GM18909 (cell line): ENCODE measurements at regions not wholly inside any gene's neighbourhood (a gene's known extent, or its start where the extent isn't known, plus 50 kb on each side); places are given as distances from the start of the nearest gene placed in this dataset.
"Not testable (repeated sequence)": the region's sequence is repeated elsewhere in the genome, so short reads cannot be mapped to it uniquely, and the experiment has no call there.

Source experiments
- ATAC-seq: cut with Tn5 transposase; IDR thresholded peaks from one replicate; pipeline ENCODE4 v1.9.1; 2021; ENCODE audit warnings: mild to moderate bottlenecking; ENCODE audit not compliant: unreplicated experiment, poor library complexity

DNA sequence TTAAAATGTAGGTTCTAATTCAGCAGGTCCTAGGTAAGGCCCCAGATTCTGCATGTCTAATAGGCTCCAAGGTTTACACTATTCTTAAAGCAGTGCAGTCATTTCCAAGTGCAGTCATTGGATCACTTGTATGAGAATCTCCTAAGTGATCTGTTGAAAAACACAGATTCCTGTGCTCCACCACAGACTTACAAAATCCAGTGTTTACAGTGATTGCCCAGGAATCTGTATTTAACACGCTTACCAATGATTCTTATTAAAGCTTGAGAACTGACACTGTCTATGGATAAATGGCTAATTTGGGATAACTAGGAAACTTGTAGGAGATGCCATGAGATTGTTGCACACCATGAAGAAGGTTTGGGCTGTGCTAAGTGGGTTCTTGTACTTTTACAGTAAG is 104.6 kb upstream of the PLEKHG1 start:
- no peak for ATAC-seq

DNA sequence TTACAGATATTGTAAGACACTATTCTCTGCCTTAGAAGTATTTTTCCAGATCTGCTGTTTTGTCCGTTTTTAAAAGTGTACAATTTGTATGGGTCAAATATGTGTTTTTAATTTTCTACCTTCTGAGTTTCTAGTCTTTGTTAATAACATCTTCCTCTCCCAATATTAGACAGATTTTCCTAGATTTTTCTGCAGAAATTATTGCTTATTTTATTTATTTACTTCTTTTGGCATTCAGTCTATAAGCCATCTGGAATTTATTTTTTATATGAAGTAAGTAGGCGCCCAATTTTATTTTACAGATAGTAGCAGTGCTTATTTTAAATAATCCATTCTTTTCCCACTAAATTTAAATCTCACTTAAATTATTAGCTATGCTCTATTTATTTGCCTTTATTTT is 103.1 kb upstream of the PLEKHG1 start:
- ATAC-seq: no peak

DNA sequence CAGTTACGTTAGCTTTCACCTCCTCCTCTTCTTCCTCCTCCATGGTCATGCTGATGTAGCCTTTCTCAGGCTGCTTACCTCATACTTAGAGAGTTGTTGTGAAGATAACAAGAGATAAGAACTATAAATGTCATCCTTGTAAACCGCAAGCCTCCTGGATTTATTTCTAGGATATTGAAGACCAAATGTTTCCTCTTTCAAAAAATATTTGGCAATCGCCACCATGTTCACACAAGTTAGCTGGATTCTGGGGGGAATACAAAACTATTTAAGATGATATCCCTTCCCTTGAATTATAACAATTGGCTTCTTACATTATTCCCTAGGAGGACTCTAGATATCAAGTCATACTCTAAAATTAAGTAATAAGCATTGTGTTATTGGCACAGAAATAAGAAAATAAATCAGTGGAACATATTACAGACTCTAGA is 99.8 kb upstream of the PLEKHG1 start:
- ATAC-seq: no peak

DNA sequence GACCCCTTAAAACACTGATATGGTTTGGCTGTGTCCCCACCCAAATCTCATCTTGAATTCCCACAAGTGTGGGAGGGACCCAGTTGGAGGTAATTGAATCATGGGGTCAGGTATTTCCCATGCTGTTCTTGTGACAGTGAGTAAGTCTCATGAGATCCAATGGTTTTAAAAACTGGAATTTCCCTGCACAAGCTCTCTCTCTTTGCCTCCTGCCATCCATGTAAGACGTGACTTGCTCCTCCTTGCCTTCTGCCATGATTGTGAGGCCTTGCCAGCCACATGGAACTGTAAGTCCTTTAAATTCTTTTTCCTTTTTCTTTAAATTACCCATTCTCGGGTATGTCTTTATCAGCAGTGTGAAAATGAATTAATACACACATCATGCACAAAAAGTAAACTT is 99.1 kb upstream of the PLEKHG1 start:
- not testable (repeated sequence) for ATAC-seq

DNA sequence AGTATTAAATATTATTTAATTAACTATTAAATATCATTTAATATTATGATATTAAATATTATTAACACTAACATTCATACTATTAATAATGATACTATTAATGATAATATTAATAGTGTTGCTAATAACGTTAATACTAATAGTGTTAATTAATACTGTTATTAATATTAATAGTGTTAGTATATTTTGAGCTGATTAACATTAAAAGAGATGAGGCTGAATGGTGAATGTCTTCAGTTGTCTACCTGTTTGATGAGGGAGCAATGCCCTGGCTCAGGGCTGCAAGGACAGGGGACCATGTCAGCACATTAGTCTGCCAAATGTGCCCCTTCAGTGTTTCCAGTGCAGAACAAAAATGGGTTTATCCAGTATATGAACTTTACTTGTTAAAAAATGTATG is 96.6 kb upstream of the PLEKHG1 start:
- no peak for ATAC-seq

DNA sequence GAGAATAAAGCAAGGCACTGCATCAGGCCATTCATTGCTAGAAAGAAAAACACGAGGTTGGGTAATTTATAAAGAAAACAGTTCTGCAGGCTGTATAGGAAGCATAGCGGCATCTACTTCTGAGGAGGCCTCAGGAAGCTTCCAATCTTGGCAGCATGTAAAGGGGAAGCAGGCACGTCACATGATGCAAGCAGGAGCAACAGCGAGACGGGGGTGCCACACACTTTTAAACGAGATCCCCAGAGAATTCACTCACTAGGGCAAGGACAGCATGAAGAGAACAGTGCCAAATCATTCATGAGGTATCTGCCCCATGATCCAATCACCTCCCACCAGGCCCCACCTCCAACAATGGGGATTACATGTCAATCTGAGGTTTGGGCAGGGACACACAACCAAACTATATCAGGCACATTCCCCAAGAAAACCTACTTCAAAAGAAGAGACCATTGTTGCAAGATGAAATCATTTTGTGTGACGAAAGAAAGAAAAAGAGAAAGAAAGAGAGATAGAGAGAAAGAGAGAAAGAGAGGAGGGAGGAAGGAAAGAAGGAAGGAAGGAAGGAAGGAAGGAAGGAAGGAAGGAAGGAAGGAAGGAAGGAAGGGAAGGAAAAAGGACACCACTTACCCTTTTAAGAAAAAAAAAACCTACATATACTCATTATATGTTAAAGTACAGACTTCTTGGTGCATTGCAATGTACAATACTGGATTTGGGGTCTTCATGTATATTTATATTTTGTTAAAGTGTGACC is 95.9 kb upstream of the PLEKHG1 start:
- ATAC-seq: no peak

DNA sequence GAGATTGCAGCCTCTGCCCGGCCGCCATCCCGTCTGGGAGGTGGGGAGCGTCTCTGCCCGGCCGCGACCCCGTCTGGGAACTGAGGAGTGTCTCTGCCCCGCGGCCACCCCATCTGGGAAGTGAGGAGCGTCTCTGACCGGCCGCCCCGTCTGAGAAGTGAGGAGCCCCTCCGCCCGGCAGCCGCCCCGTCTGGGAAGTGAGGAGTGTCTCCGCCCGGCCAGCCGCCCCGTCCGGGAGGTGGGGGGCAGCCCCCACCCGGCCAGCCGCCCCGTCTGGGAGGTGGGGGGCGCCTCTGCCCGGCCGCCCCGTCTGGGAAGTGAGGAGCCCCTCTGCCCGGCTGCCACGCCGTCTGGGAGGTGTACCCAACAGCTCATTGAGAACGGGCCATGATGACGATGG is 92.3 kb upstream of the PLEKHG1 start:
- not testable (repeated sequence) for ATAC-seq

DNA sequence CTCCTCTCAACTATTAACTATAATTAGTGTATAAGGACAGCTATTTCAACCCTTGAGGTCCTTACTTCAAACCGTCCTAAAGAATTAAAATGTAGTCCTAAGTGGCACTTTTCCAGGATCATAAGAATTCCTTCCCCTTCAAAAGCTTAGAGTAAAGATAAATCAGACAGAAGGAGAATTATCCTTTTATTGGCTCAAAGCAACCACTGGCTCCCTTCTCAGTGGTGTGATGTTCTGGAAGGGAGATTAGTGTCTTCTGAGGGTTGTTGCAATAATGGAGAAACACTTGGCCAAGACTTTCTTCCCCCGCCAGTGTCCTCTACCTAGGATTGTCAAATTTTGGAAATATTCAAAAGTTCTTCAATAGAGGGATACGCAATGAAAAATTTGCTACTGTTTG is 89.1 kb upstream of the PLEKHG1 start:
- no peak for ATAC-seq

DNA sequence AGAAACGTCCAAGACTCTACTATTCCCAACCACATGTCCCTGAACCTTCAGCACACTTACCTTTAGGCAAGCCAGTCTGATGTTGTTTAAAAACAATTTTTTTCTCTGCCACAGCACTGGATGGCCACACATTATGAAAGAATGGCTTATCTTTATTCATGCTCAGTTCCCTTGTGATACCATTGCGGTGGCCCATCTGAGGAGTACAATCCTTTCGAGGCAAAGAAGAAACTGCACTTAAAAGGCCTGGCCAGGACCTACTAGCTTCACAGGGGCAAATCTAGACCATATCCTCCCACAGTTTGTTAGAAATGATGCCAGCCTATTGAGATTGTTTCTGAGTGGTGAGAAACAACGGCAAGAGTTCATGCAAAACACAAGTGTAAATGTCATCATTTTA is 88.4 kb upstream of the PLEKHG1 start:
- no peak for ATAC-seq

DNA sequence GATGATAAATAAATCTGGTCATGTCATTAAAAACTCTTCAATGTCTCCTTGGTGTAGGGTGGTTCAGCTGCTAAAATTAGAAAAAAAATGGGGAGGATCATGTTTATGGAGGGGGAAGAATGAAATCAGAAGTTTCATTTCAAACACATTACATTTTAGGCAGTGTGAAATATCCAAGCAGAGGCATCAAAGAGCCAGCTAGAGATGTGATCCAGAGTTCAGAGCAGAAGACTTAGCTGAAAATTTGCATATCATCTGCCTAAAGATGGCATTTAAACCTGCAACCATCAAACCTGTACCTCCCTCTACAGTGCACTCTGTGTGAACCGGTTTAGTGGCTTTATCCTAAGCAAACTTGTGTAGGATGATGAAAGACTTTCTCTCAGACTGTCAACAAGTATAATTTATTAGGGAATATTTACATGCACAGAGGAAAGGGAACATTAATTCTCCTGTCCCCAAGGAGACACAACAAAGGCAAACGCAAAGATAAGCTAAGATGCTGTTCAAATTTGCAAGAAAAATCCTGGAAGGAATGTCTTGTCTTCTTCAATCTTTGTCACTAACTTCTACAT is 84.8 kb upstream of the PLEKHG1 start:
- ATAC-seq: no peak

DNA sequence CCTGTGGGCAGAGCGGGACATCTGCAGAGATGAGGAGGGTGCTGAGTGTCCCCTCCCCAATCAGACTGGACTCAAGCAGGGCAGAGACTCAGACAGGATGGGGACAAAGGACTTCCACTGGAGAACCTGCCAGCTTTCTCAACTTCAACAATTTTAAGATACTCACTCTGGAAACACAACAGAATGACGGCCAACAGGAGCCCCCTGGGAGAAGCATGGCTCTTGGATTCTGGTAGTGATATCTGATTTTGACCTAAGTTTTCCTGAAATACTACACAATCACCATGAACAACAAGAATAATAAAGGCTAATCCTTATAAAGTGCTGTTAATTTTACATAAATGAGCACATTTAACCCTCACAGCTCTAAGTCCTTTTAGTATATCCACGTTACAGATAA is 83.5 kb upstream of the PLEKHG1 start:
- no peak for ATAC-seq

DNA sequence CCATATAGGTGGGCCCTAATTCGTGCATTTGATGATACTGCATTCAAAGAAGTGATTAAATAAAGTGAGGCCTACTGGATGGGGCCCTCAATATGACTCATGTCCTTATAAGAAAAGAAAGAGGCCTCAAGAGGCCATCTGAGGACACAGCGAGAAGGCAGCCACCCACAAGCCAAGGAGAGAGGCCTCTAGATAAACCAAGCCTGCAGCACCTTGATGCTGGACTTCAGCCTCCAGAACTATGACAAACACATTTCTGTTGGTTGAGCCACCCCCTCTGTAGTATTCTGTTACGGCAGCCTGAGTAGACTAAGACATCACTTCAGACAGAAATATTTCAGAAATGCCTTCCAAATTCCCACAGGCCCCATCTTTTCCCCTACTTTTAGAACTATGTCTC is 82.5 kb upstream of the PLEKHG1 start:
- no peak for ATAC-seq

DNA sequence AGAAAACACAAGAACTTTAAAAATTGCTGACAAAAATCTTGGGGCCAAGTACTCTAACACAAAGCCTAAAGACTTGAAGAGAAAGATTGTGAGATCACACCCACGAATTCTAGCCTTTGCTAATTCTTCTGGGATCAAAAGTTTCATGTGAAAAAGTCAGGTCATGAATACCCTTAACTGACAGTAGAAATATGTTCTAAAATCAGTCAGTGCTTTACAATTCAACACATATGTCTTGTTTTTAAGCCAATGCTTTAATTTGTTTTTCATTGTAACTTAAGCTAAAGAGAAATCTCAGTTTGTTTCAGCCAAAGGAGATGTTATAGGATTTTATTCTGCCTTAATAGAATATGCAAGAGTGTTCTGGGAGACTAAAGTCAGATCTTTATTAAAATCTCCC is 78.2 kb upstream of the PLEKHG1 start:
- no peak for ATAC-seq

DNA sequence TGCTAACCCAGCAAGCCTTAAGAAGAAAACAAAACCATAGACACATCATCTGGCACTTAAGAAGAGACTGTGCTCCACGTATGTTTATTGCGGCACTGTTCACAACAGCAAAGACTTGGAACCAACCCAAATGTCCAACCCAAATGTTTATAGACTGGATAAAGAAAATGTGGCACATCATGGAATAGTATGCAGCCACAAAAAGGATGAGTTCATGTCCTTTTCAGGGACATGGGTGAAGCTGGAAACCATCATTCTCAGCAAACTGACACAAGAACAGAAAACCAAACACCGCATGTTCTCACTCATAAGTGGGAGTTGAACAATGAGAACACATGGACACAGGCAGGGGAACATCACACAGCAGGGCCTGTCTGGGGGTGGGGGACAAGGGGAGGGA is 76.5 kb upstream of the PLEKHG1 start:
- not testable (repeated sequence) for ATAC-seq

DNA sequence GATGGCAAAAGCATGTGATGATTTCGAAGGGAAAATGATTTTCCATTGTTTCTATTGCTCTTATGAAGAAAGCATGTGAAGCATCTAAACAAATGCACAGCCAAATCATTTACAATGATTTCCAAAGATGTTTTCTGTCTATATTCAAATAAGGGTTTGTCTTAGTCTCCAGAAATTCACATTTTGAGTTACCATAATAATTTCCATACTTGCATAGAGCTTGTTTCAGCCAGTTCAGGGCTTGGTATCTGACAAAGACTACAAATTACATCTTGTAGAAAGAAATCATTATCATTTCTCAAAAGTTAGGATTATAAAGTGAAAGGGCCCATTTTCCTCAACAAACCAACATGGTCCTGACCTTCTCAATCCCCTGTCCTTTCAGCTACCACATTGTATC is 74.4 kb upstream of the PLEKHG1 start:
- ATAC-seq: no peak

DNA sequence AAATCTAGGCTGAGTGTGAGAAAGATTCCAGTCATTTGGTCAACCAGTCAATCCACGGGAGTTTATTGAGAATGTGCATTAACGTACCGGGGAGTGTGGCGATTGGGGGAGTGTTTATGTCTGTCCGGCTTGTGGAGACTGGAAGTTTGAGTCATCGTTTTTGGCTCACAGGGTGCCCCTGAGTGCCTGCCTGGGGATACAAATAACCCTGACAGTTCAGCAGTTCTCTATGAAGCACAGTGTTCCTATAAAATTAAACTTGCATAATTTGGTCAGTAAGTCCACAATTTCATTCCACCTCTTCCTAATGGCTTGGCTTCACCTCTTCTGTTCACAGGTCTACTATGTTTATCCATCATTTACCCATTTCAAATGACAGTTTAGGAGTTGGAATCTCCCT is 72.6 kb upstream of the PLEKHG1 start:
- ATAC-seq: no peak

DNA sequence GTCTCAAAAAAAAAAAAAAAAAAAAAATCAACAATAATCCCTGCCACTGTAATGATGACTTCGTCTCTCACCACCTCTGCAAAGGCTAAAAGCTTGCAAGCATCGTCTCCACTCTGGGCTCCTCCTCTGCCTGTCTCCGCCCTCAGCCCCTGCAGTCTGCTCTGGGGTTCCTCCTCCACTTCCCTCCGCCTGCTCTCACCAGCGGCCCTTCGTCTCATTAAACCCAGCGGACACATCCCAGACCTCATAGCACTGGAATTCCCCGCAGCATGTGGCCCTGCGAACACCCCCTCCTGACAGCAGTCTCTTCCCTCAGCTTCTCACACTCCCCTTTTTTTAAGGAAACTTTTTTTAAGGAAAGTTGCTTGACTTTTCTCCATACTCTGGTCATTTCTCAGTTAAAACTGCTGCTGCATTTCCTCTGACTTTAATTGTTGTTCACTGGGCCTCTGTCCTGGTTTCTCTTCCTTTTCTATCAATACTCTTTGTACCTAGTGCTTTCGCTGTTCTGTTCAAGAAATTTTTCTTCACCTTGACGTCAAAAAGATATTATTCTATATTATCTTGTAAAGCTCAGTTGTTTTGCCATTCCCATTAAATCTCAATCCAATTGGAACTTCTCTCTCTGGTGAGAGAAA is 70.9 kb upstream of the PLEKHG1 start:
- ATAC-seq: no peak

DNA sequence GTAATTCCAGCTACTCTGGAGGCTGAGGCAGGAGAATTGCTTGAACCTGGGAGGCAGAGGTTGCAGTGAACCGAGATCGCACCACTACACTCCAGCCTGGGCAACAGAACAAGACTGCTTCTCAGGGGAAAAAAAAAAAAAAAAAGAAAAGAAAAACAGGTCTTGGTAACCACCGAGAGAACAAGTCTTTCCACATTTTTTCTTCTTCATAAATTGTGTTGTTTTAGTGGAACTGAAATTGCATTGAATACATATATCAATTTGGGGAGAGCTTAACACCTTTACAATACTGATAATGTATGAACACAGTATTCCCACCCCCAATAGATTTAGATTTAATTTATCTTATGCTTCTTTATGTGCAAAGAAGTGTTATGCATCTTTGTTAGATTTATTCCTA is 70.0 kb upstream of the PLEKHG1 start:
- no peak for ATAC-seq

DNA sequence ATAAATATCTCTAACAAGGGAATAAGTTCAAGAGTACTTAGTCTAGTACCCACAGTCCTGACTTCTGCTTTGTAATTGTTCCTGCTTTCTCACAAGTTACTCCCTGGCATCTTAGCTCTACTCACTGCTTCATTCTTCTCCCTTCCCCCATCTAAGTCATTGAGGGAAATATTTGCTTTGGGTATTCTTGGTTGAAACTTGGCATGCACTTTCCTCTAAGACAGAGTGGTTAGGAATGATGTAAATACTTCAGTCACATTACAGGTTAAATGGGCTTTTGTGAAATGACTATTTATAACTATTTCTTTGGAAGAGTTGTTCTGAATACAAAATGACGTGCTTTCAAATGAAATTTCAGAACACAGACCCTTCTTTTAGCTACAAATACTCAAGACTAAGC is 67.7 kb upstream of the PLEKHG1 start:
- no peak for ATAC-seq

DNA sequence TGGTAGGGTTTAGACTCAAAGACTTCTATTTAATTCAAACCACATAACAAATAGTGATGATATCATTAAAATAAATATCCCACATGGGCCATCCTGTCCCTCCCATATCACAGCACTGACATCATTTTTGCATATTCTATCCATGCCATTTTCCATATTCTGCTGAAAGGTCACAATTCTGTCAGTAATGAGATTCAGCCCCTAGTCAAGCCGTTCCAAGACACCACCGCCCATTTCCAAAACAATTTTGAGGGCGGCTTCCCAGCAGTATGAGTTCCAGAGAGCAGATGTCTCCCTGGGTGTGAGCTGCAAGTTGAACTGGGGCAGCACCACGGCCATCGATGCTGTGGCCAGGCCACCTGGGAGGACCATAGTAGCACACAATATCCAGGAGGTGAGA is 65.1 kb upstream of the PLEKHG1 start:
- ATAC-seq: no peak

DNA sequence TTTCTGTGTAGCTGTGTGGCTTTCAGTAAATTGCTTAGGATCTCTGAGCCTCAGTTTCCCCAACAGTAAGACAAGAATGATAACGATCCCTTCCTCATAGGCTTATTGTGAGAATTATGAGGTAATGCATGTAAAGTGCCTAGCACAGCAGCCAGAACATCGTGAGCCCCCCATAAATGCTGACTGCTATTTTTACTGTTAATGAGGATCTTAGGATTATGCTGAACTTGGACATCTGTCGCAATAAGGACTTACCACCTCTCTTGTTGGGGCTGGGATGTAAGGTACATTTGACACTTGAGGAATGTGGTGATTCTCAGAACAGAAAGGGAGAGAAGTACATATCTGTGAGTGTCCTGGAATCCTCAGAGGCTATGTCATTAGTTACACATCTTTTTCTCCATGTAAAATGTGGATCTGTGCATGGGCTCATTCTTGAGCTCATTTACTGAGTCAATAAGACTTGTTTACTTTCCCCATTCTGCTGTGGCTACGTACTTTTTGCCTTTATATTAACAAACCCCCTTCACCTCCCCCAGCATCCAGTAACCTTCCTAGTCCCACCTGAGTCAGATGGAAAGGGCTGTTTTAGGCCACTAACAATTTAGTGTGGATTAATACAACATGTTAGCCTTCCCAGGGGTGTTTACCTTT is 64.4 kb upstream of the PLEKHG1 start:
- no peak for ATAC-seq
